SIG-M5 treated with dmso at 0.1 percent for 504 hours (cell line): ENCODE measurements at regions not wholly inside any gene's neighbourhood (a gene's known extent, or its start where the extent isn't known, plus 50 kb on each side); places are given as distances from the start of the nearest gene placed in this dataset.

Experiments used
- DNase-seq: peaks from one replicate; lab custom pipeline; 2025; ENCODE audit not compliant: unreplicated experiment; lab: John Stamatoyannopoulos, UW

DNA sequence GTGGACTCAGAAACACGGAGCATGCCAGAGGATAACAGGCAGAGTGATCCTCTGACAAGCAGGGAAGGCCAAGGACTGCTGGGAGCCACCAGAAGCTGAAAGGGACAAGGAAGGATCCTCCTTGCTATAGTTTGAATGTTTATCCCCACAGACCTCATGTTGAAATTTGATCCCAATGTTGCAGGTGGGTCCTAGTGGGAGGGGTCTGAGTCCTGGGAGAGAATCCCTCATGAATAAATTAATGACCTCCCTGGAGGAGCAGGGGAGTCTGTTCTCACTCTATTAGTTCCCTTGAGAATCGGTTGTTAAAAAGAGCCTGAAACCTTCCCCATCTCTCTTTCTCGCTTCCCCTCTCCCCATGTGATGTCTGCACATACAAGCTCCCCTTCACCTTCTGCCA, 124.4 kb downstream of the FBXO15 start:
- no peak for DNase-seq

DNA sequence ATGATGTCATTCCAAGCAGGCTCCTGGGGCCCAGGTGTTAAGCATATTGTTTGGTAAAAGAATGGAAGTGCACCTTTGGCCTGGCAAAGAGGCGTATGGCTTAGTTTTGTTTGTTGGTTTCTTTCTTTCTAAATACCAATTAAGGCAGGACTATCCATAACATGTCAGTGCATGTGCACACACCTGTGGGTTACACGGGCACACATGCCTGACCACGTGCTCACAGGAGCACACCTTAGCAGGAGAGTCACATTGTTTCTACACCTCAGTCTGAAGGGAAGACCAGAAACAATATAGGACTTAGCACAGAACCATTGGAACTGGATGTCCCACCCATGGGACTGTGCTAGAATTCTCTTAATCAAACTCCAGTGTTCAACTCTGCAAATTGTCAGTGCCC, 127.8 kb downstream of the FBXO15 start:
- no peak for DNase-seq

GRCh38 chr18:74013955-74014354, 133.7 kb downstream of the FBXO15 start:
- DNase-seq, result no peak

GRCh38 chr18:74012954-74013630, 134.5 kb downstream of the FBXO15 start:
- no peak for DNase-seq

DNA sequence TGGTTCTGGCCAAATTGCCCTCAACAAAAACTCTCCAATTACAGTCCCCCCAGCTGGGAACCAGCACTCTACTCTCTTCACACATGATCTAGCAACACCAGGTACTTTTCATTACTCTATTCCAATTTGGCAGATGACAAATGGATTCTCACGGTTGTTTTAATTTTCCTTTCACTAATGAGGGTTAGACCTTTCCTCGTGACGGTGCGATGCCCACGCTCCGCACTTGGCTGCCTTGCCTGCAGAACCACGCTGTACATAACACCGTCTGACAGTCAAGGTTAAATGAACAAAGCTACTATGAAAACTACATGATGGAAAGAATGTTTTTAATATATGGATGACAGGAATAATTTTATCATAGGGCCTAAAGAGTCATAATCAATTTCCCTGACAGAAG, 141.5 kb downstream of the FBXO15 start:
- DNase-seq, result no peak

DNA sequence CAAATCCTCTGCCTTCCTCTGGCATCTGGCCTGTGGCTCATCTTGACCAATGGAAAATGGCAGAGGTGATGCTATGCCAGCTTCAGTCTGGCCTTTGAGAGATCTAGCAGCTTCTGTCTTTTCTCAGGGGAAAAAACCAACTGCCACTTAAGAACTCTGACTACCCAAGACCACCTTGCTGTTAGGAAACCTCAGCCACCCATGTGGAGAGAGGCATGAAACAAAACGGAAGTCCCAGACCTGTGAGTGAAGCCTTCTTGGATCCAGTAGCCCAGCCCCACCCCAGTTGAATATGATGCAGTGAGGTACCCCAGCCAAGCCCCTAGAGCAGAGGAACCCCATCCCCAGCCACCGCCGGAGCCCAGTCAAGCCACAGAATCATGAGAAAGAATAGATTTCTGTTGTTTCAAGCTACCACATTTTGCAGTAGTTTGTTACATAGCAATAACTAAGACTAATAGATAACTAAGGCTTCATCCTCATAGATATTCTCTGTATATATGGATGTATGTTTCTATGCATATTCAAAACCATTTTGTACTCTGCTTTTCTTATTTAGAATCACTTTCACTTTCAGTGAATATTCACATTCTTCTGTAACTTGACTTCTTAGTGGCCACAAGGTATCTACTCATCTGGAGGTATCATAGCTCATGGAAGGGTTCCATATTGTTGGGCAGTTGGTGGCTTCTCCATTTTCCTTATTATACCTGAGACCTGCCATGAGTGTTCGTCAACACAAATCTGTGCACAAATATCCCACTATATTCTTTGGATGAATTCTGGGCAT, 142.1 kb downstream of the FBXO15 start:
- DNase-seq, result no peak

- no peak for DNase-seq
These were observed 155.2 kb downstream of the FBXO15 start for GRCh38 chr18:73992242-73993022.

DNA sequence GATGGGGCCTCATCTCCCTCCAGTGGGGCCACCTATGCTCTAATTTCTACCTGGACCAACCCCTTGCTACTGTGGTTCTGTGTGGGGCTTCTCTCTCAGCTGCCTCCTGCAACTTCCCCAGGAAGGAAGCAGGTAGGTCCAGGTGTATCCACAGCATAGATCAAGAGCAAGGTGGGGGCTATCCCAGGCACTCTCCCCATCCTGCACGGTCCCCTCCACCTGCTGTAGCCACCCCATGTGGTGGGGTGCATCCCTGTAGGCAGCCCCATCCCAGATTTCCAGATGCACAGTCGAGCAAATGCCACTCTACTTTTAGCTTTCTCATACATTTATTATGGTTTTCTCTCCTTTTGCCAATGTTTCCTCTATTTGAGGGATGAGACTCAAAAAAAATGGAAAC, 156.1 kb downstream of the FBXO15 start:
- no peak for DNase-seq

DNA sequence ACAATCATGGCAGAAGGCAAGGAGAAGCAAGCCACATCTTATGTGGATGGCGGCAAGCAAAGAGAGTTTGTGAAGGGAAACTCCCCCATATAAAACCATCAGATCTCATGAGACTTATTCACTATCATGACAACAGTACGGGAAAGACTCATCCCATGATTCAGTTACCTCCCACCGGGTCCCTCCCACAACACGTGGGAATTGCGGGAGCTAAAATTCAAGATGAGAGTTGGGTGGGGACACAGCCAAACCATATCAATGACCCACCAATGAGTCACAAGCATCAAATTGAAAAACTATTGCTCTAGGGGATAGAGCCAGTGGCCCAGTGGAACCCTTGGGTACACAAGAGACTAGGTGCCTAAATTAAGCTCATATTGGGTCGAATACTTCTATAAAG, 157.4 kb downstream of the FBXO15 start:
- DNase-seq, result no peak

- DNase-seq, result no peak
These were observed 160.2 kb downstream of the FBXO15 start for GRCh38 chr18:73987247-73987980.

DNA sequence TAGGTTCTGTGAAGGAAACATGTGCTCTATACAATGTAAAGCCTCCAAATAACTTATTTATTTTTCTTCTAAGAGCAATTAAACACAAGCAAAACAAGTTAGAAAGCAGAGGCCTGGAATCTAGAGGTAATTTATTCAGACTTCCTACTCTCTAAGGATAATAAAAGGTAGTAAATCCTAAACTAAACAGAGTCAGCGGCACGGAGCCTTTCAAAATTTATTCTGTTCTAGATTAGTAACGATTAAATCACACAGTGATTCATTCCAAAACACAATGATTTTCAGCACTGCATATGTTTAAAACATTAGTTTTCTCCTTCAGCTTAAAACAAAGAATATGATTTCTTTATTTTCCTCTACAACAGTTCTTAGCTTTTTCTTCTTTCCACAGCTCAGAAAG, 160.9 kb downstream of the FBXO15 start:
- DNase-seq, result no peak

GRCh38 chr18:73985855-73986625, 161.6 kb downstream of the FBXO15 start:
- no peak for DNase-seq

DNA sequence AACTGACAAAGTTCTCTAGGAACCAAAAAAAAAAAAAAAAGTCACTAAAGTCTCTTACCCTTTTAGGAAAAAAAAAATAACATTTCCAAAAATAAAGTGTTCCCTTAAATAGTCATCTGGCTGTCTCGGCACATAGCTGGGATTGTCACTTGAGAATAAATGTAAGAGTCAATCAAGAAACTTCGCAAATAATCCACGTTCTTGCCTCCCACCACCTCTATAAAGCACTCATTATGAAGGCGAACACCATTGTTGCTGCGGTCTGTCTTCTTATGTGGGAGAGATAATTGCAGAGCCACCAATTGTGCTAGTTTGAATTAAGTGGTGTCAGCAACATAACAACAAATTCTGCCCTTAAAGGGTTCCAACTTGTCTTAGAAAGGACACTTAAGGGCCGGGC, 163.7 kb downstream of the FBXO15 start:
- DNase-seq, result no peak

DNA sequence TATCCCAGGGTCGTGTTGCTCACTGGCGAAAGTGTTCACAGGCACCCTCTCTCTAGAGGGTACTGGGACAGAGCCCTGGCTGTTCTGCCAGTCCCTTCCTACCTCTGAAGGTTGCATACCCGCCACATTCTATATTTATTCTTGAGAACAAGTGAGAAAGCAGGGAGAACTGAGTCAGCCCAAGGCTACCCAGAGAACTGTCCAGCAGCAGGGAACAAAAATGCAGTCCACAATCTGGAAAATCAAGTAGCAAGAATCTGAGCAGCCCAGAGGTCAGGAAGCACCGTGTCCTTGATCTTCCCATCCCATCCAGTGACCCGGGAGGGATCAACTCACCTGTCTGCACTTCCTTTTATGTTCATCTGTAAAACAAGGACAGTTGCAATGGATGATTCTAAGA, 164.1 kb downstream of the FBXO15 start:
- no peak for DNase-seq

GRCh38 chr18:73981796-73982195, 165.8 kb downstream of the FBXO15 start:
- no peak for DNase-seq

- no peak for DNase-seq
These were observed 167.2 kb downstream of the FBXO15 start for GRCh38 chr18:73980289-73980979.

DNA sequence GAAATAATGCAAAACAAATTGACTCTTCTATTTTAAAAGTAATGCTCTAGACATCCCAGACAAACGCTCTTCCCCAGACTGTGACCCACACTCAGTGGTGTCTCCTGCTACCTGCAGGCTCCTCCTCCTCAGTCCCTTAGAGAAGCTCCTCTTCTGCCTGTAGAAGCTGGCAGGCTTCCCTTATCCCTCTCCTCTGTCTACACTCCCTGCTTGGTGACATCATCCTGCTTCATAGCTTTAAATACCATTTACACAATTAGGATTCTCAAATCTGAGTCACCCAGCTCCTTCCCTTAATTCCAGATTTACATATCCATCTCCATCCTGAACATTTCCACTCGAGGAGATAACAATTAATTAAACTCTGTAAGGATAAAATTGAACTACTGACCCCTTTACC, 167.9 kb downstream of the FBXO15 start:
- DNase-seq, result no peak

DNA sequence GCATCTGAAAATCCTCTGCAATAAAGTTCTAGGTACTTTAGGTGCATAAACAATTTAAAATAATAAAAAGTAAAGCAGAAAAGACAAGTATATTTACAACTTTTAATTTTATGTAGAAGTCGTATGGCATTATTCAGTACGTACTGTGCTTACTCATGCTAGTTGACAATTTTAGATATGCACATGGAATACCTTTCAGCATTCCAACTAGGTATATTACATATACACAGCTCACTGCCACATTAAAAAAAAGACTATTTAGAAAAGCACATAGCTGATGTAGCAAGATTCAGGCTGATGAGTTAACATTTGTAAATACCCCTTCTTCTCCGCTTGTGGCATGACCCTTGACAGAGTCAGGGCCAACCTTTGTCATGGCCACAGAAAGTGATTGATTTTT, 171.2 kb downstream of the FBXO15 start:
- DNase-seq, result no peak

- DNase-seq, result no peak
These were observed 172.4 kb downstream of the FBXO15 start for GRCh38 chr18:73975266-73975665.

DNA sequence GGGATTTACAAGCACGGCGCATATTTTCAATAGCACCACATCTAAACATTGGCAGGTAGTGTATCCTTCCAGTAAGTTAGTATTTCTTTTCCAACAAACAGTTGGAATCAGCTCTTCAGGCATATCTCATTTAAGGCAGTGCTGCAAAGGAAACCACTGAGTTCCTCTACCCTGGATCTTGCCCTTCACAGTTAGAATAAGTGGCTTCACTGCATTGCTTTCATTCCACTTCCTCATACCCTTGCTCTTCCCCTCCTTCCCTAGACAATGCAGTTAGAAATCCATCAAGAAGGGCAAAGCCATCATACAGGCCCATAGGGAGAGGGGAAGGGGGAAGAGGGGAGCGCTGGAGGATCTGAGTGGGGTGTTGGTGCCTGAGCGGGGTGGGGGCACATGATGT, 173.7 kb downstream of the FBXO15 start:
- DNase-seq, result no peak
